PFSK-1 (cell line): ENCODE measurements at regions not wholly inside any gene's neighbourhood (a gene's known extent, or its start where the extent isn't known, plus 50 kb on each side); places are given as distances from the start of the nearest gene placed in this dataset.

Source experiments
- POLR2AphosphoS5 ChIP-seq: IDR thresholded peaks from 2 replicates; pipeline ENCODE4 v1.6.1; 2012; ENCODE audit warnings: low read depth, mild to moderate bottlenecking, control low read depth, low read length, moderate library complexity
- SIN3A ChIP-seq: IDR thresholded peaks from 2 replicates; pipeline ENCODE4 v1.6.1; 2012; ENCODE audit warnings: mild to moderate bottlenecking, low read length, moderate library complexity, borderline replicate concordance; ENCODE audit not compliant: insufficient read depth
- TAF1 ChIP-seq: IDR thresholded peaks from 2 replicates; pipeline ENCODE4 v1.6.1; 2012; ENCODE audit warnings: low read length, control low read depth, borderline replicate concordance; ENCODE audit not compliant: insufficient read depth
- TF ChIP-seq, protein P1 (sequence below), 2 experiments: IDR thresholded peaks; 2 replicates each; pipeline versions ENCODE4 v1.6.1 to v1.8.0; 2011 to 2012; ENCODE audit warnings: low read depth in 2 of 2, low read length in 2 of 2, control low read depth in 1 of 2, inconsistent platforms in 1 of 2, mild to moderate bottlenecking in 1 of 2, moderate library complexity in 1 of 2; ENCODE audit not compliant: insufficient read depth in 1 of 2

- TF ChIP-seq, protein P1, sequence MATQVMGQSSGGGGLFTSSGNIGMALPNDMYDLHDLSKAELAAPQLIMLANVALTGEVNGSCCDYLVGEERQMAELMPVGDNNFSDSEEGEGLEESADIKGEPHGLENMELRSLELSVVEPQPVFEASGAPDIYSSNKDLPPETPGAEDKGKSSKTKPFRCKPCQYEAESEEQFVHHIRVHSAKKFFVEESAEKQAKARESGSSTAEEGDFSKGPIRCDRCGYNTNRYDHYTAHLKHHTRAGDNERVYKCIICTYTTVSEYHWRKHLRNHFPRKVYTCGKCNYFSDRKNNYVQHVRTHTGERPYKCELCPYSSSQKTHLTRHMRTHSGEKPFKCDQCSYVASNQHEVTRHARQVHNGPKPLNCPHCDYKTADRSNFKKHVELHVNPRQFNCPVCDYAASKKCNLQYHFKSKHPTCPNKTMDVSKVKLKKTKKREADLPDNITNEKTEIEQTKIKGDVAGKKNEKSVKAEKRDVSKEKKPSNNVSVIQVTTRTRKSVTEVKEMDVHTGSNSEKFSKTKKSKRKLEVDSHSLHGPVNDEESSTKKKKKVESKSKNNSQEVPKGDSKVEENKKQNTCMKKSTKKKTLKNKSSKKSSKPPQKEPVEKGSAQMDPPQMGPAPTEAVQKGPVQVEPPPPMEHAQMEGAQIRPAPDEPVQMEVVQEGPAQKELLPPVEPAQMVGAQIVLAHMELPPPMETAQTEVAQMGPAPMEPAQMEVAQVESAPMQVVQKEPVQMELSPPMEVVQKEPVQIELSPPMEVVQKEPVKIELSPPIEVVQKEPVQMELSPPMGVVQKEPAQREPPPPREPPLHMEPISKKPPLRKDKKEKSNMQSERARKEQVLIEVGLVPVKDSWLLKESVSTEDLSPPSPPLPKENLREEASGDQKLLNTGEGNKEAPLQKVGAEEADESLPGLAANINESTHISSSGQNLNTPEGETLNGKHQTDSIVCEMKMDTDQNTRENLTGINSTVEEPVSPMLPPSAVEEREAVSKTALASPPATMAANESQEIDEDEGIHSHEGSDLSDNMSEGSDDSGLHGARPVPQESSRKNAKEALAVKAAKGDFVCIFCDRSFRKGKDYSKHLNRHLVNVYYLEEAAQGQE (IDR thresholded peaks at IDR 0.05; ENCODE audit: insufficient read depth in 1 of 2, low read depth in 2 of 2, low read length in 2 of 2), result no peak
- TF ChIP-seq POLR2AphosphoS5 (no peak), SIN3A (no peak), TAF1 (no peak)
These were observed 192.6 kb upstream of the ZEB2 start for GRCh38 chr2:144712550-144712940.
